Epithelial cell of proximal tubule (primary cell): ENCODE measurements at regions not wholly inside any gene's neighbourhood (a gene's known extent, or its start where the extent isn't known, plus 50 kb on each side); places are given as distances from the start of the nearest gene placed in this dataset.

Experiments used
- DNase-seq: peaks from one replicate; pipeline ENCODE4 v3.0.0-alpha.2; 2011; ENCODE audit warnings: low read depth
- H3K4me3 ChIP-seq: 2 replicates; pipeline ENCODE4 v1.5.1; 2011; ENCODE audit warnings: low read depth, mild to moderate bottlenecking, low read length
- TF ChIP-seq, protein P1 (sequence below): conservative IDR thresholded peaks from 2 replicates; pipeline ENCODE4 v1.5.1; 2012; ENCODE audit warnings: low read depth, mild to moderate bottlenecking, low read length

DNA sequence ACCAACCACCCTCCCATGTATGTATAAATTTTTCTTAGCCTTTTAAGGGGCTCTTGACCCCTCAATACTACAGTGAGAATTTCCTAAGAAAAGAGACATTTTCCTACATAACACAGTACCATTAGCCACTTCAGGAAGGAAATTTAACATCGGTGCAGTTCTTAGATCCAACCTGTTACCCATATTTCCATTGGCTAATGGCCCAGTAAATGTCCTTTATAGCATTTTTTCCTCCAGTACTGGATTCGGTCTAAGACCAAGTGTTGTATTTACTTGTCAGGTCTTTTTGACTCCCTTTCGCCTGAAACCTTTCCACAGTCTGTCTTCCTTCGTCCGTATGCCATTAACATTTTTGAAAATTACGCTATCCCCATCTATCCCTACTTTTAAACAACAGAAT lies 173.4 kb upstream of the PMEPA1 start:
- no peak for DNase-seq
- TF ChIP-seq, protein P1, sequence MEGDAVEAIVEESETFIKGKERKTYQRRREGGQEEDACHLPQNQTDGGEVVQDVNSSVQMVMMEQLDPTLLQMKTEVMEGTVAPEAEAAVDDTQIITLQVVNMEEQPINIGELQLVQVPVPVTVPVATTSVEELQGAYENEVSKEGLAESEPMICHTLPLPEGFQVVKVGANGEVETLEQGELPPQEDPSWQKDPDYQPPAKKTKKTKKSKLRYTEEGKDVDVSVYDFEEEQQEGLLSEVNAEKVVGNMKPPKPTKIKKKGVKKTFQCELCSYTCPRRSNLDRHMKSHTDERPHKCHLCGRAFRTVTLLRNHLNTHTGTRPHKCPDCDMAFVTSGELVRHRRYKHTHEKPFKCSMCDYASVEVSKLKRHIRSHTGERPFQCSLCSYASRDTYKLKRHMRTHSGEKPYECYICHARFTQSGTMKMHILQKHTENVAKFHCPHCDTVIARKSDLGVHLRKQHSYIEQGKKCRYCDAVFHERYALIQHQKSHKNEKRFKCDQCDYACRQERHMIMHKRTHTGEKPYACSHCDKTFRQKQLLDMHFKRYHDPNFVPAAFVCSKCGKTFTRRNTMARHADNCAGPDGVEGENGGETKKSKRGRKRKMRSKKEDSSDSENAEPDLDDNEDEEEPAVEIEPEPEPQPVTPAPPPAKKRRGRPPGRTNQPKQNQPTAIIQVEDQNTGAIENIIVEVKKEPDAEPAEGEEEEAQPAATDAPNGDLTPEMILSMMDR: no peak
- H3K4me3 ChIP-seq: no peak overlapping the region

DNA sequence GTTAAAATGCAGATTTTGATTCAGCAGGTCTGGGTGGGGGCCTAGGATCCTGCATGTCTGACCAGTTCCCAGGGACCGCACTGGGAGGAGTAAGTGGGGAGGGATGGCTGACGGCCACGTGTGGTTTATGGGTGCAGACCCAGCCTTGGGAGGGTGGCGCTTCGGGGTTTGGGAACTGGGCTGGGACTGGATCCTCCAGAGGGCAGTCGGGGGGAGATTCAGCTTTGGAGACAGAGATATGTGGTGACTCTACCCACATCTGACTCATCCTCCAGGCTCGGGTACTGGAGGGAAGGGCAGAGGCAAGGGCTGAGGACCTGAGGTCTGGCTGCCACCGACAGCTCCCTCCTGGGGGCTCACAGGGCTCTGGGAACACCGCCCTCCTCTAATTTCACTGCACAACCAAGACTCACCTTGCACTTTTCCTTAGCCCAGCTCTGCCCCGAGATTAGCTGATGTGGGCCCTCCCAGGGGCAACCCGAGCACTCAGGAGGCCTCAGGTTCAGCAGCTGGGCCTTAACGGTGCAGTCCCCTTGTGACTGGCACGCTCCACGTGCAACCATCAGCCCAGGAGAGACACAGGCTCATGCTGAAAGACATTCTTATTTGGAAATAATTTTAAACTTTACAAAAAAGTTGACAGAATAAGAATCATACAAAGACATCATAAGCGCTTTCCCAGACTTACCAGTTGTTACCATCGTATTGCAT lies 172.8 kb upstream of the PMEPA1 start:
- H3K4me3 ChIP-seq: no peak overlapping the region
- DNase-seq: no peak
- TF ChIP-seq, protein P1: no peak

DNA sequence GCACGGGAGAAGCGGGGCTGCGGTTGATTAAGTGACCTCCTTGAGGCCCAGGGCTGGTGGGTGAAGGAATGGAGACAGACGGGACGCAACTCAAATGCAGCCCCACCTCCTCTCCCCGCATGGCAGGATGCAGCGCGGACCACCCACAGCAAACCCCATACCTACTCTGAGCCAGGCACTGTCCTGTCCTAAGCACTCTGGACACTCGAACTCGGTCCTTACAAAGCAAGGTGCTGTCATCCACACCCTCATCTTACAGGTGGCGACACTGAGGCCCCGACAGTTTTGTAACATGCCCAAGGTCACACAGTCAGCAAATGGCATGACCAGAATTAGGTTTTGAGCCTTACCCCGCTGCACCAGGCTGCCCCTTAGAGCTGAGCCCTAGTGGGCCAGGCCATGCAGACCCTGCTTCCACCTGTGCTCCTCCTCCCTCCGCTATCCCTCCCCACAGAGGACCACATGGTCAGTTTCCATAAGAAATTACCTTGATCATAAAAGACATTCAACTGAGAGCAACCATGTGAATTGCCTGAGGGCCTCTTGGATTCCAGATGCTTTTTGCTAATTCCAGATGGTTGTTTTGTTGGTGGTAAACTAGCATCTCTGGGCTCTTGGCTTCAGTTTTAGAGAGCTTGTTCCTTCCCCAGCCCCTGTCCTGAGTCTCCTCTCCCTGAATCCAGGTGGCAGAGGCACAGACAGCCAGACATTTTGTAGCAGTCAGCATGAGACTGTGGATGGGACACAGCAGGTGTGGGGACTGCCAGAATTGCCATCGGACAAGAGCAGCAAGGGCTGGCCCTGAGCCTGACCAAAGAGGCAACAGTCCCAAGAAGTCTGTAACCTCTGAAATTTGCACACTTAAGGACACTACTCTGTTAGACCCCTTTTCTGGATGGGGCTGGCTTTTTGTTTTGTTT lies 171.9 kb upstream of the PMEPA1 start:
- no peak for DNase-seq
- TF ChIP-seq, protein P1: no peak
- H3K4me3 ChIP-seq: no peak overlapping the region

DNA sequence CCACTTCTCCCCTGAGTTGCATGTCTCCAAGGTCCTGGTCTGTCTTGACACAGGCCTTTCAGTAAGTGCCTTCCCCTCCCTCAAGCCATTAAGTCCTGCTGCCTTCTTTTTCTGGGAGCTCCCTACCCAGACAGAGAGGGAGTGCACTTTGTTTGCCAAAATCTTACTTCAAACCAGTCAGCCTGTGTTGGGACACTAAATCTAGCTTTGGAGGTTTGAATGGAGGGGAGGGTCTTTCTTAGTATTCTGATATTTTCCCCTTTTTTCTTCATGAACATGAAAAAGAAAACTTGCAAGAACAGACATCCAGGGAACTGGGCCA lies 170.7 kb upstream of the PMEPA1 start:
- DNase-seq: no peak
- TF ChIP-seq, protein P1: no peak
- H3K4me3 ChIP-seq: no peak overlapping the region

DNA sequence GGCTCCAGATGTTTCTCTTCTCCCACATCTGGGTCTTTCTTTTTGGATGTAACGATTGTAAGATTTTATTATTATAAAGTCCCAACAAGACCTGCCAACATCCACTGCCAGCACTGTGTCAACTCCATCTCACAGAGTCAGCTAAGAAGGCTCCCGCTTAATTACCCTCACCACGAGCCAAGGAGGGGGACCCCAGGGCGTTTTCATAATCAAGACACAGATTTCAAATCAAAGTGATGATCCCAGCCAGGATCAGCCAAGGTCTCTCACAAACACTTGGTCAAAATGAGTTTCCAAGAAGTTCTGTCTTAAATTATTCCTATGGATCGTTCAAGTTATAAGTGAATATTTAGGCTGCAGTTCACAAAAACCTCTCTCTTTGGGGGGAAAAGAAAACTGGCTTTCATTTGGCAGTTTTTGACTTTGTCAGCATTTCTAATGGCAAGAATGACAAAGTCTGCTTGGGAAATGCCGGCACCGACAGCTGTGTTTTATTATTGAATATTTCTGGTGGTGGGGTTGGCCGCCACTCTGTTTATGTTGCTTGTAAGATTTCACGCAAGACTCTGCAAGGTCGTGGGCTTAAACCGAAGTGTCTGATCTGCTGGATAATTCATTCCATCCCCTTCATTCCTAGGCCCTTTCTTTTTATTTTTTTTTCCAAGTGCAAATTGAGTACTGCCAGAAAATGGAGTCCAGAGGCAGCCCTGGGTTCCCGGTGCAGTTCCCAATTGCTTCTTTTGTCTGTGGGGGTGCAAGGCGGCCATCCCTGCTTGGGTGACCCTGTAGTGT lies 170.2 kb upstream of the PMEPA1 start:
- no peak overlapping the region for H3K4me3 ChIP-seq
- TF ChIP-seq, protein P1: no peak
- no peak for DNase-seq

DNA sequence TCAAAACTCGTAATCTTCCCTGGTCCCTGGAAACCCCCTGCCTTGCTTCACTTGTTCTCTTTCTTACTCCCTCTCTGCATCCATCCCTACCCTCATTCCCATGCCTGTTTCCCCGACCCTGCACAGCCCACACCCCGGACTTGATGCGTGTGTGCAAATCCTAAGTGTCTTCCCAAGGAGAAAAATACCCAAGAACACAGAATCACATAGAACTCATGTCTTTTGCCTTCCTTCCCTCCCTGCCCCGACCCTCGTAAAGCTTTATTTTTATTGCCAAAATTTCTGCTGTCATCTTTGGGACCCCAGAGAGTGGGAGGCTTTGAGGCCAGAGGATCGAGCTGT lies 169.6 kb upstream of the PMEPA1 start:
- no peak for DNase-seq
- TF ChIP-seq, protein P1: no peak
- no peak overlapping the region for H3K4me3 ChIP-seq
